Skeletal muscle tissue (tissue), 3 donors: ENCODE measurements at regions not wholly inside any gene's neighbourhood (a gene's known extent, or its start where the extent isn't known, plus 50 kb on each side); places are given as distances from the start of the nearest gene placed in this dataset.
A peak's percentile ranks its signal among the peaks of the same experiment; 100 is the strongest.
"Not testable (repeated sequence)": the region's sequence is repeated elsewhere in the genome, so short reads cannot be mapped to it uniquely, and the experiment has no call there.

ENCODE experiments used
- H3K27ac ChIP-seq: one replicate; pipeline ENCODE4 v1.7.0; 2013; ENCODE audit warnings: mild to moderate bottlenecking, low read depth, low read length, inconsistent platforms
- H3K27me3 ChIP-seq, 3 donors: one replicate each; pipeline ENCODE4 v1.7.0; 2013; ENCODE audit warnings: low read length in 3 of 3; ENCODE audit not compliant: control insufficient read depth in 3 of 3, insufficient read depth in 3 of 3
- H3K36me3 ChIP-seq, 3 donors: one replicate each; pipeline ENCODE4 v1.7.0; 2013; ENCODE audit warnings: low read length in 3 of 3; ENCODE audit not compliant: control insufficient read depth in 3 of 3, insufficient read depth in 3 of 3
- H3K4me1 ChIP-seq, 3 donors: one replicate each; pipeline ENCODE4 v1.7.0; 2013; ENCODE audit warnings: low read length in 3 of 3, mild to moderate bottlenecking in 3 of 3; ENCODE audit not compliant: control insufficient read depth in 3 of 3, insufficient read depth in 3 of 3
- H3K4me3 ChIP-seq, 3 donors: one replicate each; pipeline ENCODE4 v1.7.0; 2013; ENCODE audit warnings: low read length in 3 of 3
- H3K9ac ChIP-seq, 3 donors: one replicate each; pipeline ENCODE4 v1.7.0; 2013; ENCODE audit warnings: low read length in 3 of 3, mild to moderate bottlenecking in 3 of 3, moderate library complexity in 2 of 3, low read depth in 1 of 3
- H3K9me3 ChIP-seq, 3 donors: one replicate each; pipeline ENCODE4 v1.7.0; 2013; ENCODE audit warnings: low read length in 3 of 3; ENCODE audit not compliant: control insufficient read depth in 3 of 3
- donor health status: Osteomylitis.

- Histone ChIP-seq H3K9me3 (no peaks in the 10 kb centered on the region), H3K36me3 (no peaks in the 10 kb centered on the region), H3K27ac (no peak overlapping the region), H3K4me1 (peaks cover 0 to 8% (median 6%) of the 10 kb centered on the region in 3 donors), H3K4me3 (no peak overlapping the region), H3K27me3 (no peaks in the 10 kb centered on the region), H3K9ac (no peak overlapping the region)
Observed at GRCh38 chr1:229013981-229014380, 256.9 kb upstream of the RAB4A start.

GRCh38 chr1:229015806-229016205 lies 255.1 kb upstream of the RAB4A start:
- Histone ChIP-seq H3K9me3 (no peaks in the 10 kb centered on the region), H3K4me1 (peaks cover 0 to 12% (median 8%) of the 10 kb centered on the region in 3 donors), H3K27ac (no peak overlapping the region)

GRCh38 chr1:229017091-229017490 lies 253.8 kb upstream of the RAB4A start:
- no peaks in the 10 kb centered on the region for H3K9me3 ChIP-seq
- no peaks in the 10 kb centered on the region for H3K36me3 ChIP-seq
- peaks cover 0 to 12% (median 8%) of the 10 kb centered on the region in 3 donors for H3K4me1 ChIP-seq
- no peak overlapping the region for H3K27ac ChIP-seq
- H3K4me3 ChIP-seq: no peak overlapping the region
- H3K27me3 ChIP-seq: no peaks in the 10 kb centered on the region
- no peak overlapping the region for H3K9ac ChIP-seq

More at GRCh38 chr1:229015806-229016205, 255.1 kb upstream of the RAB4A start:
- Histone ChIP-seq H3K36me3 (no peaks in the 10 kb centered on the region), H3K9ac (no peak overlapping the region), H3K4me3 (peak overlapping the region in 1 of 3 donors; percentile 18), H3K27me3 (no peaks in the 10 kb centered on the region)

GRCh38 chr1:229018674-229019295 lies 252.1 kb upstream of the RAB4A start:
- Histone ChIP-seq H3K36me3 (no peaks in the 10 kb centered on the region), H3K27ac (no peak overlapping the region), H3K27me3 (no peaks in the 10 kb centered on the region), H3K9me3 (no peaks in the 10 kb centered on the region), H3K4me3 (no peak overlapping the region), H3K9ac (no peak overlapping the region), H3K4me1 (peaks cover 2 to 12% (median 9%) of the 10 kb centered on the region in 3 donors)

GRCh38 chr1:229019663-229020271 lies 251.1 kb upstream of the RAB4A start:
- Histone ChIP-seq H3K4me3 (no peak overlapping the region), H3K27ac (no peak overlapping the region), H3K9me3 (no peaks in the 10 kb centered on the region), H3K27me3 (no peaks in the 10 kb centered on the region), H3K4me1 (peaks cover 5 to 12% (median 10%) of the 10 kb centered on the region in 3 donors), H3K36me3 (no peaks in the 10 kb centered on the region), H3K9ac (no peak overlapping the region)

DNA sequence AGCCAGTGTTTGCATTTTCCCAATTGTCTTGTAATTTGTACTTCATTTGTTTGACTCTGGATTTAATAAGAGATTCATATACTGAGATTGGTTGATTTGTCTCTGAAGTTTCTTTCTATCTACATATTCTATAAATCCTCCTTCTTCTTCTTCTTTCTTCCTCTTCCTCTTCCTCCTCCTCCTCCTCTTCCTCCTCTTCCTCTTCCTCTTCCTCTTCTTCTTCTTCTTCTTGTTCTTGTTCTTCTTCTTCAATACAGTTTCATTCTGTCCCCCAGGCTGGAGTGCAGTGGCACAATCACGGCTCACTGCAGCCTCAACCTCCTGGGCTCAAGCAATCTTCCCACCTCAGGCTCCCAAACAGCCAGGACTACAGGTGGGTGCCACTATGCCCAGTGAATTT lies 249.9 kb upstream of the RAB4A start:
- not testable (repeated sequence) for H3K4me1 ChIP-seq, H3K27me3 ChIP-seq, H3K27ac ChIP-seq, H3K4me3 ChIP-seq, H3K9me3 ChIP-seq, H3K36me3 ChIP-seq, H3K9ac ChIP-seq

- no peak overlapping the region for H3K4me3 ChIP-seq
- no peaks in the 10 kb centered on the region for H3K36me3 ChIP-seq
- H3K9me3 ChIP-seq: no peaks in the 10 kb centered on the region
- H3K4me1 ChIP-seq: peaks cover 2 to 9% (median 6%) of the 10 kb centered on the region in 3 donors
- no peak overlapping the region for H3K9ac ChIP-seq
- H3K27me3 ChIP-seq: no peaks in the 10 kb centered on the region
- no peak overlapping the region for H3K27ac ChIP-seq
Observed at GRCh38 chr1:229022595-229023333, 248.1 kb upstream of the RAB4A start.

- Histone ChIP-seq H3K9me3 (no peaks in the 10 kb centered on the region), H3K9ac (no peak overlapping the region), H3K4me1 (peaks cover 2 to 9% (median 6%) of the 10 kb centered on the region in 3 donors), H3K27me3 (no peaks in the 10 kb centered on the region), H3K27ac (no peak overlapping the region), H3K36me3 (no peaks in the 10 kb centered on the region), H3K4me3 (no peak overlapping the region)
Observed at GRCh38 chr1:229023651-229024300, 247.1 kb upstream of the RAB4A start.

DNA sequence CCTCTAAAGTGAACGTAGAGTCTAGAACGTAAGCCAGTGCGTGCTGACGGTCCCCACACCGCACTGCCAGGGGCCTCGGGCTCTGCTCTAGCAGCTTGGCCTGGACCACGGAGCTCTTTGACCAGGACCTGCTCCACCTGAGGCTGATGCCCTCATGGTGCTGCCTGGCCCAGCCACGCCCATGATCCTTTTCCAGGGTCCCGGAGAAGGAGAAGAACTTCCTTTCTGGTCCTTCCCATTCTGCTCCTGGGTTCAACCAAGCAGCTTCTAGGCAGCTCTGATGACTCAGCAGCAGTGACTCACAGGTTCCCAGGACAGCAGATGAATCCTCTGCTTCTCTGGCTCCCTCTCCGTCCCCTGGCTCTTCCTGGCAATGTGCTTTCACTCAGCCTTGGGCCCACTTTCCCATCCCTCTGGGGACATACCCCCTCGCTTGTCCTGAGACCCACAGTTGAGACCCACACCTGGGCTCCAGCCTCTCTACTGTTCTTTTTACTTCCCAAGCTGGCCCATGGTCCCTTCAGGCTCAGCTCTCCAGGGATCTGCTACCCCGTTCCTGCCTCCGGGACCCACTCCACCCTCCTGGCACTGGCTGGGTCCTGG lies 246.3 kb upstream of the RAB4A start:
- Histone ChIP-seq H3K36me3 (no peaks in the 10 kb centered on the region), H3K9ac (no peak overlapping the region), H3K27me3 (no peaks in the 10 kb centered on the region), H3K27ac (no peak overlapping the region), H3K4me3 (no peak overlapping the region), H3K4me1 (peaks cover 4 to 13% (median 6%) of the 10 kb centered on the region in 3 donors), H3K9me3 (no peaks in the 10 kb centered on the region)
